Breast epithelium (tissue), 4 donors: ENCODE measurements at regions not wholly inside any gene's neighbourhood (a gene's known extent, or its start where the extent isn't known, plus 50 kb on each side); places are given as distances from the start of the nearest gene placed in this dataset.

ENCODE experiments used
- DNase-seq, 2 donors: peaks; one replicate each; pipeline ENCODE4 v3.0.0-alpha.2; 2019; ENCODE audit warnings: low spot score in 2 of 2
- H3K27ac ChIP-seq, 2 donors: fragments of 200-600 bp; sonication (generic) in 1 of 2; one replicate each; pipeline ENCODE4 v1.5.1; 2016 to 2019; ENCODE audit warnings: mild to moderate bottlenecking in 1 of 2
- H3K27me3 ChIP-seq, 2 donors: fragments of 200-600 bp; sonication (generic) in 1 of 2; one replicate each; pipeline versions ENCODE4 v1.5.1 to v1.6.0; 2017 to 2019; ENCODE audit warnings: control low read depth in 1 of 2, mild to moderate bottlenecking in 1 of 2
- H3K36me3 ChIP-seq: fragments of 200-600 bp; one replicate; pipeline ENCODE4 v1.5.1; 2019
- H3K4me1 ChIP-seq, 2 donors: fragments of 200-600 bp; sonication (generic); one replicate each; pipeline ENCODE4 v1.5.1; 2016 to 2019; ENCODE audit warnings: control low read depth in 1 of 2
- H3K4me3 ChIP-seq, 3 donors: fragments of 200-600 bp; sonication (generic); 1 replicate in 2 of 3; 2 replicates in 1 of 3; pipeline ENCODE4 v1.5.1; 2016 to 2019; ENCODE audit warnings: mild to moderate bottlenecking in 3 of 3, moderate library complexity in 2 of 3
- H3K9me3 ChIP-seq, 2 donors: fragments of 200-600 bp; sonication (generic) in 1 of 2; one replicate each; pipeline ENCODE4 v1.5.1; 2016 to 2019; ENCODE audit warnings: control low read depth in 1 of 2
- CTCF ChIP-seq, 3 donors: fragments of 450-650 bp; IDR thresholded peaks; one replicate each; pipeline ENCODE4 v1.5.1; 2016 to 2017; ENCODE audit warnings: antibody characterized with exemption in 3 of 3, mild to moderate bottlenecking in 3 of 3, moderate library complexity in 3 of 3
- POLR2A ChIP-seq: fragments of 450-650 bp; IDR thresholded peaks from one replicate; pipeline ENCODE4 v1.6.1; 2016; ENCODE audit warnings: antibody characterized with exemption, mild to moderate bottlenecking, moderate library complexity
- POLR2AphosphoS5 ChIP-seq, 3 donors: sonication (generic); formaldehyde crosslinking; IDR thresholded peaks; one replicate each; pipeline ENCODE4 v1.6.1; 2017; ENCODE audit warnings: antibody characterized with exemption in 3 of 3
- intact Hi-C: fragments of 100-400 bp; cut with DNase I; formaldehyde crosslinking; loops from one replicate; pipeline ENCODE4 v1.15.1; 2023; ENCODE audit warnings: low total_unique reads

- Histone ChIP-seq H3K4me3 (no peak overlapping the region), H3K9me3 (no peaks in the 10 kb centered on the region), H3K27ac (peak overlapping the region; percentile 67 to 83), H3K27me3 (no peaks in the 10 kb centered on the region), H3K4me1 (no peaks in the 10 kb centered on the region), H3K36me3 (no peaks in the 10 kb centered on the region)
- DNase-seq: no peak
- intact Hi-C loops: no loop called here
- no peak for TF ChIP-seq CTCF (IDR thresholded peaks at IDR 0.05)
- no peak for TF ChIP-seq POLR2A
- no peak for TF ChIP-seq POLR2AphosphoS5 (IDR thresholded peaks at IDR 0.05)
These were observed 49.7 kb upstream of the RCC2 start for GRCh38 chr1:17488995-17489767.
